NCI-H748 treated with DMSO at 0.1 percent for 48 hours (cell line): ENCODE measurements at regions not wholly inside any gene's neighbourhood (a gene's known extent, or its start where the extent isn't known, plus 50 kb on each side); places are given as distances from the start of the nearest gene placed in this dataset.

Experiments
- DNase-seq: peaks from one replicate; lab custom pipeline; 2025; lab: John Stamatoyannopoulos, UW

DNA sequence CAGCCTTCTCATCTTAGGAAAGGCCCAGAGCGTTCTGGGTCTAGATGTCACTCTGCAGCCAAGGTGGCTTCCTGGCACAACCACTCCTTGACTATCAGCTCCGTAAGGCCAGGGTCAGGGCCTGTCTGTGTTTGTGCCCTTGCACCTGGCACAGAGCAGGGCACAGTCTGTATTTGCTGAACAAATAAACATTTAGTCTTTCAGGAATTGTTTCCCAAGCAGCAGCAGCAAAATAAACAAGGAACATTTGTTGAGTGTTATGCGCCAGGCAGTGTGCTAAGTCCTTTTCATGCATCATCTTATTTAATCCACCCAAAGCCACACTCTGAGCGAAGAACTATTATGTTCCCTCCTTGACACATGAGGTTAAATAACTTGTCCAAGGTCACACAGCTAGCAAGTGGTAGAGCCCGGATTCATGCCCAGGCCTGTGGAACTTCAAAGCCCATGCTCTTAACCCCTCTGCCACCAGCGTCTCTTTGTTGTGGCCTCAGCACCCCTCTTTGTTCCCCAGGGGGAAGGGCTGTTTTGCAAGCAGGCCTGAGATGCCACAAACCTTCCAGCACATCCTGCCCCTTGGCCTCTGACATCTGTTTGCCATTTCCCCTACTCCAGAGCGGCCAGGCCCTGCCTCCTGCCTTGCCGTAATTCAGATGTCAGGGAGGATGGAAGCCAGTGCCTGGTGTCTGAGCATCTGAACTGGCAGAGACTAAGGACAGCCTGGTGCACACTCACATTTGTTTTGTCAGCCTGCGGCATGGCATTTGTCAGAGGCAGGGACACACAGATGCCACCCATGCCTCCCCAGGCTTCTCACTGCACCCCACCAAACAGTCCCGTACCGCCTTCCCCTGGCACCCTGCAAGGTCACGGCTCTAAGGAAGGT lies 325.8 kb upstream of the ZMIZ1 start:
- DNase-seq: no peak

GRCh38 chr10:78744056-78744455 lies 324.7 kb upstream of the ZMIZ1 start:
- DNase-seq: no peak

DNA sequence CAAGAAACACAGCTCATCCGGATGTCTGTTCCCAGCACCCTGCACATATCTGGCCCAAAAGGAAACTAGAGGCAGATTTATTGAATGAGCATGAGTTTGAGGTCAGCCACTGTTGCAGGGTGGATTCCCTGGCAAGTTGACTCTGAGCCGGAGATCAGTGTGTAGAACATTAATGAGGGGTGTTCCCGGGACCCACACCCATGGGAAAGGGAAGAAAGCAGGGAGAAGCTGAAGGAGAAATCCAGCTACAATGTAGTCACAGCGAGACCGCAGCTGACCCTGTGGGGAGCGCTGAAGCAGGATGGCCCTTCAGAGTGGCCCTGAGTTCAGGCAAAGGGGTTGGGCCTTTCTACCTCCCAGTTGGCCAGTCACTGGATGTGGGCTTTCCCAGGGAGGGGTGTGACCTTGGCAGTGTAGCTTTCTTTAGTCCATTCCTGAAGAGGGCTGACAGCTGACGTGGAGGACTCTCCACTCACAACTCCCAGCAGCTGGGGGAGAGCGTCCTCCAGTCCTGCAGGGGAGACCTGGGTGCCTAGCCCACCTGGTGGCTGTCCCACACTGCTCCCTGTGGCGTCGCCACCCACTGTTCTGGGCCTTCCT lies 324.2 kb upstream of the ZMIZ1 start:
- no peak for DNase-seq

GRCh38 chr10:78745441-78745840 lies 323.3 kb upstream of the ZMIZ1 start:
- no peak for DNase-seq

DNA sequence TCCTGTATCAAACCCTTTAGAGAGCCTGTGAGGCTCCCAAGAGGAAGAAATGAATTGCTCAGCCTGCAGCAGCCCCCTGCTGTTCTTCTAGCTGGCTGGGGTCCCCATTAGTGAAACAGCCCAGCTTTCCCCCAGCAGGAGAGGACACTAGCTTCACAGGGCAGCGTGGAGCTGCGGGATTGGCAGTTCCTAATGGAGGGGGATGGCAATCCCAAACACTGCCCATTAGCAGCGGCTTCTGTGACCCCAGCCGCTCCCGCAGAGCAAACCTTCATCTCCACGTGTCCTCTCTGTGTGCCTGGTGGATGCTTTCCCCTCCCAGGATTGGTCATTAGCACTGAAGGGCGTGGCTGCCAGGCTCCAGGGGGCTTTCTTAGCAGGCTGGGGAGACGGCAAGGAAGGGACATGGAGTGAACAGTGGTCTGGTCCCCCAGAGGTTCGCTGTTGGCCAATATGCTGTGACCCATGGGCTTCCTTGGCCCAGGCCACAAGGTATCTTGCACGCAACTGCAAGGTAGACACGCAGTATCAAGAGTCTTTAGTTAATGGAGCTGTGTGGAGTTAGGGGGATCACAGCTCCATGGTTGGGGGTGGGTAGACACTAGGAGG lies 322.5 kb upstream of the ZMIZ1 start:
- DNase-seq: no peak

- no peak for DNase-seq
Measured at GRCh38 chr10:78747401-78748234, 321.1 kb upstream of the ZMIZ1 start.

DNA sequence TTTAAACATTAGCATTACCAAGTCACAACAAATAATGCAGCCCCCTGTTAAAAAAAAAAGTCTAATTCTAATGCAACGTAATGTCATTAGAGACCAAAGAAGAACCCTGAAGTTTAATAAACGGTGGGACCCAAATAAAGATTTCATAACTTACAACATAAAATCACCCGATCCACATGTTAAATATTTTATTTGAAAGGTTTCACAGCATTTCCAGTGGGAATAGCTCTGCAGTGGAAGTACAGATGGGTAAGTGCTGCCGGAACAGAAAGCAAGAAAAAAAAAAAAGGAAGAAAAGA lies 320.6 kb upstream of the ZMIZ1 start:
- DNase-seq: no peak

- DNase-seq: no peak
Measured at GRCh38 chr10:78749200-78749599, 319.6 kb upstream of the ZMIZ1 start.

GRCh38 chr10:78749898-78750297 lies 318.9 kb upstream of the ZMIZ1 start:
- no peak for DNase-seq

GRCh38 chr10:78750418-78750817 lies 318.3 kb upstream of the ZMIZ1 start:
- DNase-seq: no peak

GRCh38 chr10:78751716-78752115 lies 317.1 kb upstream of the ZMIZ1 start:
- DNase-seq: no peak

DNA sequence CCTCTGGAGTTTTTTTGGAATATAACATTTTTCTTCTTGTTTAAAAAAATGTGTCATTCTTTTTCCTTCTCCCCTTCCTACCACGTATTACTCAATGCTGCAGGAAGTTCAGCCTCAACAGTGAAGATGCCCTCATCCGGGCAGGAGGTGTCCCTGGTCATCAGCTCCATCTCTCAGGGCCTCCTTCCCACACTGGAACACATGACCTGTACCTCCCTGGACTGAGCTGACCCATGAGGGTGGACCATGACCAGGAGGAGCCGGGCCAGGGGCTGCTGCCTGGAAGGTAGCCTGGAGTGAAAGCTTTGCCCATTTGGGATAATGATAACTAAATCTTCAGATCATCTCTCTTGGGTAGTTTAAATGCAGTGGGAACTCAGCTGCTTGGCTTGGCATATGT lies 316.5 kb upstream of the ZMIZ1 start:
- no peak for DNase-seq

GRCh38 chr10:78752708-78753107 lies 316.1 kb upstream of the ZMIZ1 start:
- no peak for DNase-seq

DNA sequence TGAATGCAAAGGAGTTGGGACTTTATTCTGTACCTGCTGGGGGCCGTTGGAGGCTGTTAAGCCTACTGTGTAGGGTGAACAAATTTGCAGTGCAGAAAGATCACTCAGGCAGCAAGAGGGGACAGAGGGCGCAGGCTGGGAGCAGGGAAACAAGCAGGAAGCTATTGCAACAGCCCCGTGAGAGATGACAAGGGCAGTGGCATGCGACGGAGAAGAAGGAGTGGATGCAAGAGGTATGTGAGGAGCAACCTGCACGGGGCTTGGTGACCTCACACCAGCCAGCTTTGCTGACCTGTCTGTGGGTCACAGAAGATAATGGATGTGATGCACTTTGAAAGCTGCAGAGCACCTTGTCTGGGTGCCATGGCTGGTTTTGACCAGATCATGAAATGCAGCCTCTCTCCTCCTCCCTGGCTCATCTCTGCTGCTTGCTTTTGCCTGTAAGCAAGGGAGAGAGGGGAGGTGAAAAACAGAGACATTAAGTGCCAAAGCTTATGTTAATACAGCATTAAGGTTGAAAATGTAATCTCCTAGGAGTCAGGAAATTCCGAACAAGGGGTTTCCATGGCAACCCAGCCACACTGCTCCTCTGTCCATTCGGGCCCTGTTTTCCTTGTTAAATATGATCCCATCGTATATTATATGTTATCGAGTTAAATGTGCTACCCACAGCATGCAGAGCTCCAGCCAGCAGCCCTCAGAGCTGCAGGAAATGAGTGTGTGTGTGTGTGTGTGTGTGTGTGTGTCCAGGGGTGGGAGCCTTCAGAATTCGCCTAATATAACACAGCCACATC lies 314.3 kb upstream of the ZMIZ1 start:
- no peak for DNase-seq

- DNase-seq: no peak
Measured at GRCh38 chr10:78755063-78755701, 313.6 kb upstream of the ZMIZ1 start.

GRCh38 chr10:78755877-78756455 lies 312.8 kb upstream of the ZMIZ1 start:
- no peak for DNase-seq

DNA sequence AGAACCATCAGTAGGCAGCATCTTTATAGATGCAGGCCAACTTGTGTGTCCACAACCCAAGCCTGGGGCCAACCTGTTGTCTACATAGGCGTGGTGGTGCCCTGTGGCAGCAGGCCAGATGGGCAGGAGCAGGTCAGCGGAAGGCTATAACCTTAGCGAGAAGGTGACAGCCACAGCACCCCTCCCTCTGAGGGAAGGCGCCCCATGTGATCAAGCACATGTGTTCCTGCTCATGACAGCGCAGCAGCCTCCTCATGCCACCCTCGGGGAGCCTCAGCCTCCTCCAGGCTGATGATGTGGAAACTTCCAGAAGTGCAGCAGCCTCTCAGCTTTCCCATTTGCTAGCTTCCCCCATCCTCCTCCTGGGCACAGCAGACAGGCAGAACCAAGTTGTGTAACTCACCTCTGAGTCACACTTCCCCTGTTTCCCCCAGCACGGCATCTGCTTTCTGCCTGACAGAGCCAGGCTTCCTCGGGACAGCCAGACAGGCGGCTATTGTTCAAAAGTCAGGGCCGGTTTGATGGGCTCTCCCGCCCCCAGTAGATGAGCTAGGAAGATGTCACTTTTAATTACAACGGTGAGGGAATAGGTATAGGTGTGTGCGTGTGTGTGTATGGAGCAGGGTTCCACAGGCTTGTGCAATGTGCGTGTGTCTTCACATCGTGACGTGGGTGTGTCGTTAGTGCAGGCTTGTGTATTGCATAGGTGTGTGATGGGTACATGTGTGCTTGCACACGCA lies 312.0 kb upstream of the ZMIZ1 start:
- DNase-seq: no peak

DNA sequence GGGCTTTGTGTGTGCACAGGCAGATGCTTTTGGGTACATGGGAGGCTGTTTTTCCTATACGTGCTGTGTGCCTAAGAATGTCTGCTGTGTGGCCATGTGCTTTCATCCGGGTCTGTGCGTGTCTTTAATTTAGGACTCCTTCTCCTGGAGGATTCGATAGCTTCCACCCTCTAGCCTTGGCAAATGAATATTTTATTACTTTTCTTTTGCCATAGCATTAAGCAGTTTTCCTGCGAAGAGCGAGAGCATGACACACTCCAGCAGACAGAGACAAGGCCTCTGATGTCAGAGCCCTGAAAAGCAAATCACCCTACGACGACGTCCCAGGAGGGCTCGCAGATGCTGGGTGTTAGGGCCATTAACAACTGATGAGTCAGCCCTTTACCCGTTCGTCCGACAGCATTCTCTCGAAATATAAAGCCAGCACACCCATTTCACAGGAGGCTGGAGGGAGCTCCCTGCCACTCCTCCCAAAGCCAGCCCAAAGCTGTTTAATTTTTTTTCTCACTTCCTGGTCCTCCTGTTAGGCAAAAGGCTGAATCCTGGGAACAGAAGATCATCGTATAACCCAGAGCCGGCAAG lies 311.3 kb upstream of the ZMIZ1 start:
- no peak for DNase-seq

- no peak for DNase-seq
Measured at GRCh38 chr10:78758176-78758575, 310.6 kb upstream of the ZMIZ1 start.
